IgD-negative memory B cell (primary cell): ENCODE measurements at regions not wholly inside any gene's neighbourhood (a gene's known extent, or its start where the extent isn't known, plus 50 kb on each side); places are given as distances from the start of the nearest gene placed in this dataset.

Experiments
- H3K27ac Mint-ChIP-seq, 3 donors: one replicate each; pipeline ENCODE4 v1.8.0; 2020 to 2022; ENCODE audit warnings: mild to moderate bottlenecking in 3 of 3, mixed read lengths in 3 of 3, moderate library complexity in 1 of 3
- H3K27me3 Mint-ChIP-seq: one replicate; pipeline ENCODE4 v1.8.0; 2021; ENCODE audit warnings: mixed read lengths
- H3K36me3 Mint-ChIP-seq: one replicate; pipeline ENCODE4 v1.8.0; 2020; ENCODE audit warnings: mild to moderate bottlenecking, mixed read lengths
- H3K4me1 Mint-ChIP-seq, 3 donors: one replicate each; pipeline ENCODE4 v1.8.0; 2020 to 2022; ENCODE audit warnings: mixed read lengths in 3 of 3, mild to moderate bottlenecking in 1 of 3
- H3K4me3 Mint-ChIP-seq, 4 donors: one replicate each; pipeline ENCODE4 v1.8.0; 2020 to 2022; ENCODE audit warnings: mild to moderate bottlenecking in 4 of 4, mixed read lengths in 4 of 4, moderate library complexity in 3 of 4
- H3K9me3 Mint-ChIP-seq, 3 donors: one replicate each; pipeline ENCODE4 v1.8.0; 2020 to 2021; ENCODE audit warnings: mixed read lengths in 3 of 3, mild to moderate bottlenecking in 1 of 3

- Mint-ChIP-seq H3K4me3 (no peak overlapping the region), H3K4me1 (no peaks in the 10 kb centered on the region), H3K9me3 (peaks cover 0 to 3% (median 0%) of the 10 kb centered on the region in 3 donors), H3K27ac (no peak overlapping the region), H3K36me3 (no peaks in the 10 kb centered on the region), H3K27me3 (no peaks in the 10 kb centered on the region)
Observed at GRCh38 chr12:81930037-81930436, 170.9 kb upstream of the PPFIA2 start.

- Mint-ChIP-seq H3K9me3 (peaks cover 7 to 20% (median 12%) of the 10 kb centered on the region in 3 donors), H3K4me1 (no peaks in the 10 kb centered on the region), H3K4me3 (no peak overlapping the region)
Observed at GRCh38 chr12:81896771-81897170, 137.6 kb upstream of the PPFIA2 start.

GRCh38 chr12:81888961-81889360 lies 129.8 kb upstream of the PPFIA2 start:
- Mint-ChIP-seq H3K9me3 (peaks cover 2 to 5% (median 3%) of the 10 kb centered on the region in 3 donors), H3K36me3 (no peaks in the 10 kb centered on the region), H3K4me1 (no peaks in the 10 kb centered on the region), H3K27ac (no peak overlapping the region), H3K4me3 (no peak overlapping the region), H3K27me3 (no peaks in the 10 kb centered on the region)

More at GRCh38 chr12:81896771-81897170, 137.6 kb upstream of the PPFIA2 start:
- no peaks in the 10 kb centered on the region for H3K36me3 Mint-ChIP-seq
- H3K27ac Mint-ChIP-seq = no peak overlapping the region
- H3K27me3 Mint-ChIP-seq = no peaks in the 10 kb centered on the region

- Mint-ChIP-seq H3K9me3 (peaks cover 3 to 5% (median 3%) of the 10 kb centered on the region in 3 donors), H3K4me3 (no peak overlapping the region), H3K36me3 (no peaks in the 10 kb centered on the region), H3K27ac (no peak overlapping the region), H3K4me1 (no peaks in the 10 kb centered on the region), H3K27me3 (no peaks in the 10 kb centered on the region)
Observed at GRCh38 chr12:81888106-81888740, 129.1 kb upstream of the PPFIA2 start.

GRCh38 chr12:81874586-81874985 lies 115.4 kb upstream of the PPFIA2 start:
- no peak overlapping the region for H3K27ac Mint-ChIP-seq
- H3K36me3 Mint-ChIP-seq = no peaks in the 10 kb centered on the region
- H3K9me3 Mint-ChIP-seq = peaks cover 0 to 13% (median 0%) of the 10 kb centered on the region in 3 donors
- no peak overlapping the region for H3K4me3 Mint-ChIP-seq
- H3K4me1 Mint-ChIP-seq = no peaks in the 10 kb centered on the region
- no peaks in the 10 kb centered on the region for H3K27me3 Mint-ChIP-seq

GRCh38 chr12:81874166-81874565 lies 115.0 kb upstream of the PPFIA2 start:
- Mint-ChIP-seq H3K4me1 (no peaks in the 10 kb centered on the region), H3K27me3 (no peaks in the 10 kb centered on the region), H3K36me3 (no peaks in the 10 kb centered on the region), H3K4me3 (no peak overlapping the region), H3K9me3 (peaks cover 0 to 13% (median 0%) of the 10 kb centered on the region in 3 donors), H3K27ac (no peak overlapping the region)

GRCh38 chr12:81872400-81872799 lies 113.2 kb upstream of the PPFIA2 start:
- no peaks in the 10 kb centered on the region for H3K27me3 Mint-ChIP-seq
- no peaks in the 10 kb centered on the region for H3K36me3 Mint-ChIP-seq
- no peak overlapping the region for H3K27ac Mint-ChIP-seq
- H3K9me3 Mint-ChIP-seq = peaks cover 0 to 13% (median 0%) of the 10 kb centered on the region in 3 donors
- no peaks in the 10 kb centered on the region for H3K4me1 Mint-ChIP-seq
- no peak overlapping the region for H3K4me3 Mint-ChIP-seq

- H3K36me3 Mint-ChIP-seq = no peaks in the 10 kb centered on the region
- no peak overlapping the region for H3K4me3 Mint-ChIP-seq
- H3K4me1 Mint-ChIP-seq = no peaks in the 10 kb centered on the region
Observed at GRCh38 chr12:81866081-81866480, 106.9 kb upstream of the PPFIA2 start.

GRCh38 chr12:81863406-81863805 lies 104.3 kb upstream of the PPFIA2 start:
- no peaks in the 10 kb centered on the region for H3K4me1 Mint-ChIP-seq
- H3K36me3 Mint-ChIP-seq = no peaks in the 10 kb centered on the region
- no peak overlapping the region for H3K4me3 Mint-ChIP-seq
- H3K27ac Mint-ChIP-seq = no peak overlapping the region
- H3K9me3 Mint-ChIP-seq = peaks cover 0 to 7% (median 0%) of the 10 kb centered on the region in 3 donors
- no peaks in the 10 kb centered on the region for H3K27me3 Mint-ChIP-seq

More at GRCh38 chr12:81866081-81866480, 106.9 kb upstream of the PPFIA2 start:
- no peak overlapping the region for H3K27ac Mint-ChIP-seq
- H3K9me3 Mint-ChIP-seq = peaks cover 0 to 6% (median 0%) of the 10 kb centered on the region in 3 donors
- no peaks in the 10 kb centered on the region for H3K27me3 Mint-ChIP-seq

- Mint-ChIP-seq H3K27me3 (no peaks in the 10 kb centered on the region), H3K4me1 (no peaks in the 10 kb centered on the region), H3K27ac (no peak overlapping the region), H3K36me3 (no peaks in the 10 kb centered on the region), H3K4me3 (no peak overlapping the region), H3K9me3 (peaks cover 0 to 6% (median 2%) of the 10 kb centered on the region in 3 donors)
Observed at GRCh38 chr12:81859521-81859920, 100.4 kb upstream of the PPFIA2 start.

GRCh38 chr12:81843599-81843998 lies 84.4 kb upstream of the PPFIA2 start:
- H3K9me3 Mint-ChIP-seq = peaks cover 0 to 10% (median 2%) of the 10 kb centered on the region in 3 donors
- no peak overlapping the region for H3K27ac Mint-ChIP-seq
- H3K36me3 Mint-ChIP-seq = peaks cover 2% of the 10 kb centered on the region

GRCh38 chr12:81835783-81836182 lies 76.6 kb upstream of the PPFIA2 start:
- no peaks in the 10 kb centered on the region for H3K27me3 Mint-ChIP-seq
- H3K4me3 Mint-ChIP-seq = no peak overlapping the region
- no peaks in the 10 kb centered on the region for H3K36me3 Mint-ChIP-seq
- H3K9me3 Mint-ChIP-seq = peaks cover 3 to 9% (median 4%) of the 10 kb centered on the region in 3 donors
- no peak overlapping the region for H3K27ac Mint-ChIP-seq
- no peaks in the 10 kb centered on the region for H3K4me1 Mint-ChIP-seq

More at GRCh38 chr12:81843599-81843998, 84.4 kb upstream of the PPFIA2 start:
- no peaks in the 10 kb centered on the region for H3K4me1 Mint-ChIP-seq
- no peak overlapping the region for H3K4me3 Mint-ChIP-seq
- H3K27me3 Mint-ChIP-seq = no peaks in the 10 kb centered on the region

- no peaks in the 10 kb centered on the region for H3K4me1 Mint-ChIP-seq
- no peak overlapping the region for H3K27ac Mint-ChIP-seq
- H3K36me3 Mint-ChIP-seq = peaks cover 2% of the 10 kb centered on the region
- H3K9me3 Mint-ChIP-seq = peaks cover 0 to 15% (median 5%) of the 10 kb centered on the region in 3 donors
- H3K27me3 Mint-ChIP-seq = no peaks in the 10 kb centered on the region
- no peak overlapping the region for H3K4me3 Mint-ChIP-seq
Observed at GRCh38 chr12:81819991-81820633, 61.0 kb upstream of the PPFIA2 start.

- Mint-ChIP-seq H3K4me1 (peaks cover 0 to 2% (median 0%) of the 10 kb centered on the region in 3 donors), H3K4me3 (no peak overlapping the region), H3K36me3 (peaks cover 2% of the 10 kb centered on the region), H3K27me3 (no peaks in the 10 kb centered on the region), H3K9me3 (peaks cover 5 to 28% (median 7%) of the 10 kb centered on the region in 3 donors), H3K27ac (no peak overlapping the region)
Observed at GRCh38 chr12:81815611-81816010, 56.5 kb upstream of the PPFIA2 start.

GRCh38 chr12:81811778-81812125 lies 52.6 kb upstream of the PPFIA2 start:
- Mint-ChIP-seq H3K4me3 (no peak overlapping the region), H3K27me3 (no peaks in the 10 kb centered on the region), H3K9me3 (peaks cover 5 to 22% (median 7%) of the 10 kb centered on the region in 3 donors), H3K27ac (no peak overlapping the region), H3K36me3 (no peaks in the 10 kb centered on the region), H3K4me1 (peaks cover 0 to 2% (median 2%) of the 10 kb centered on the region in 3 donors)
